ENCODE measurements at regions not wholly inside any gene's neighbourhood (a gene's known extent, or its start where the extent isn't known, plus 50 kb on each side); places are given as distances from the start of the nearest gene placed in this dataset.
"Not testable (repeated sequence)": the region's sequence is repeated elsewhere in the genome, so short reads cannot be mapped to it uniquely, and the experiment has no call there.

DNA sequence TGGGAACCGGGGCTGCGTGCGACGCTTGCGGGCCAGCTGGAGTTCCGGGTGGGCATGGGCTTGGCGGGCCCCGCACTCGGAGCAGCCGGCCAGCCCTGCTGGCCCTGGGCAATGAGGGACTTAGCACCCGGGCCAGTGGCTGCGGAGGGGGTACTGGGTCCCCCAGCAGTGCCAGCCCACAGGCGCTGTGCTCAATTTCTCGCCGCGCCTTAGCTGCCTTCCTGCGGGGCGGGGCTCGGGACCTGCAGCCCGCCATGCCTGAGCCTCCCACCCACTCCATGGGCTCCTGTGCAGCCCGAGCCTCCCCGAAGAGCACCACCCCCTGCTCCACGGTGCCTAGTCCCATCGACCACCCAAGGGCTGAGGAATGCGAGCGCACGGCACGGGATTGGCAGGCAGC is 63.8 kb downstream of the PLXNA1 start:
- DNase-seq (ENCODE audit: low spot score), result not testable (repeated sequence)

DNA sequence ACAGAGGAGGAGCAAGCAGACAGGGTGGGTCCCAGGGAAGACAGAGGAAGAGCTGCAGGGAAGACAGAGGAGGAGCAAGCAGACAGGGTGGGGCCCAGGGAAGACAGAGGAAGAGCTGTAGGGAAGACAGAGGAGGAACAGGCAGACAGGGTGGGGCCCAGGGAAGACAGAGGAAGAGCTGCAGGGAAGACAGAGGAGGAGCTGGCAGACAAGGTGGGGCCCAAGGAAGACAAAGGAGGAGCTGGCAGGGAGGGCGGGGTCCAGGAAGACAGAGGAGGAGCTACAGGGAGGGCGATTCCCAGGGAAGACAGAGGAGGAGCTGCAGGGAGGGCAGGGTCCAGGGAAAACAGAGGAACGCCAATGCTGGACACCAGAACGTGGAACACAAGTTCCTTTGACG is 66.5 kb downstream of the PLXNA1 start:
- DNase-seq (ENCODE audit: low spot score), result no peak

DNA sequence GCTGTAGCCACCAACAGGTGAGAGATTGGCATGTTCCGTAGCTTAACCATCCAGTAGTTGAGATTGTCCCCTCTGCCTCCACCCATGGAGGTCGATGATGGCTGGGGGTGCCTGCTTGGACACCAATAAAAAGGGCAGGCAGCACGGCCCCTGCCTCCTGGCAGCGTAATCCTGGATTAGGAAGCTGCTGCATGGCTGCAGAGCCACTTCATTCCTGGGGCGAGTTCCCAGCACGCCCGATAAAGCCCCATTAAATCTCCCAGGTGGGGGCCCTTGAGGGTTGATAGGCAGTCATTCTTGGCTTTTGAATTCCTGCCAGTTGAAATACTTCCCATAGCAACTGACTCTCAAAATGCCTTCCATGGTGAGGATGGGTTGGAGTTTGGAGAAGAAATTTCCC is 67.8 kb downstream of the PLXNA1 start:
- DNase-seq (ENCODE audit: low spot score), result no peak

DNA sequence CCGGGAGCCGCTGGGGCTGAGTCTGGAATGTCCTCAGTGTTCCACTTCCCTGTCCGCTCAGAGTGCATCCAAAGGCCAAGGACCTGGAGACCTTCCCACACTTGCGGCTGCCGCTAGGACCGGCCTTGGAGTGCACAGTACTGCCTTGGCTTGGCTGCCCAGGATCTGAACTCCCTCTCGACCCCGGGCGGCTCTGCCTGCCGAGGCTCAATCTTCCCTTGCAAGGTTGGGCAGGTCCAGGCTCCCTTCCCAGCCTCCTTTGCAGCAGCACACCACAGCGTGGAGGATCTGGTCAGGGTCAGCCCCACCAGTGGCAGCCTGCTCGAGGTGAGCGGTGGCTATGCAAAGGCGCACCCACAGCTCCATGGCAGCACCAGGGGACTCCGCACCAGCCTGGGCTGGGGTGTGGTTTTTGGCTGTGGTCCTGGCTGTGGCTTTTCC is 69.2 kb downstream of the PLXNA1 start:
- no peak for DNase-seq (ENCODE audit: low spot score)

DNA sequence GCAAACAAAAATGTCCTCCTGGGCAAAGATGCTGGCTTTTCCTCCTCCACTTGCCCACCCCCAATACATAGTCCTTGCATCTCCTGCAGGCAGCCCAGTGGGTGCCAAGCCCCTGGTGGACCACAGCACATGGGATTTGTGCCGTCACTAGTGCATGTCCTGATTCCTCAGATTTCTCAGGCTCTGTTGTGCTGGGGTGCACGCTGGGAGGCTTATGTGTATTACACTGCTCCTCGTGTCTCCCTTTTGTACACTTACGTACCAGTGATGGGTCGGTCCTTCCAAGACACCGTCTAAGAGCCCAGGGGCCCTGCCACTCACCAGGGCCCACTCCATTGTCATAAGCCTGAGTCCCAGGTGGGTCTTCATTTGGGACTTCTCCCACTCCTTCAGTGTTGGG is 70.1 kb downstream of the PLXNA1 start:
- DNase-seq (ENCODE audit: low spot score), result no peak

DNA sequence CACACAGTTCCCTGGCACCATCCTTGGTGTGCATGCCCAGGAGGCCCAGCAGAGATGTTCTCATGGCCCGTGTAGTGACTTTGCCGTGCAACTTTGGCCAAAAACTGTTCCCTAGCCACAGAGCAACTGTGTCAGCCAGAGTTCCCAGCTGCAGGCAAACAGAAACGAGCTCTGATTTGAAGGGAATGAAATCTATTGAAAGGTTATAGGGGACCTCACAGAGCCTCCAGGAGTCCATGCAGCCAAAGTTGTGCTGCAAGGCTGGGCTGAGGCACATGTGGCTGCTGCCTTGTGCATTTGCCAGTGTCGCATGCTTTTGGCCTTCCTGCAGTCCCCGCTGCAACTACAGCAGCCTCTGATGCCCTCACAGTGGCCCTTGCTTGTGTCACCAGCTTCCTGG is 70.5 kb downstream of the PLXNA1 start:
- DNase-seq (ENCODE audit: low spot score), result no peak

DNA sequence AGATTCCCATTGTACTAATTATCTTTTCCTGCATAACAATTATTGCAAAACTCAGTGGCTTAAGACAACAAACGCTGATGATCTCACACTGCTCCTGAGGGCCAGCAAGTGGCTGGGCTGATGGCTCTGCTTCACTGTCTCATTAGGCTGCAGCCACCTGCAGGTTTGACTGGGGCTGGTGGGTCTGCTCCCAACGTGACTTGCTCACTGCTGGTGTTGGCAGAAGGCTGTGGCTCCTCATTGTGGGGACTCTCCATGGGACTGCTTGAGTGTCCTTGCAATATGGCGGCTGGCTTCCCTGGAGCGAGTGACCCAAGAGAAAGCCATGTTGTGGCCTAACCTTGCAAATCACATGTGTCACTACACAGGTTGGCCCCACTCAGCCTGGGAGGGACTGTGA is 71.1 kb downstream of the PLXNA1 start:
- no peak for DNase-seq (ENCODE audit: low spot score)

DNA sequence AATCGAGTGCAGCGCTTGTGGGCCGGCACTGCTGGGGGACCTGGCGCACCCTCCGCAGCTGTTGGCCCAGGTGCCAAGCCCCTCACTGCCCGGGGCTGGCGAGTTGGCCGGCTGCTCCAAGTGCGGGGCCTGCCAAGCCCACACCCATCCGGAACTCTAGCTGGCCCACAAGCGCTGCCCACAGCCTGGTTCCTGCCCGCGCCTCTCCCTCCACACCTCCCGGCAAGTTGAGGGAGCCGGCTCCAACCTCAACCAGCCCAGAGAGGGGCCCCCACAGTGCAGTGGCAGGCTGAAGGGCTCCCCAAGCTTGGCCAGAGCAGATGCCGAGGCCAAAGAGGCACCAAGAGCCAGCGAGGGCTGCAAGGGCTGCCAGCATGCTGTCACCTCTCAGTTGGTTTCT is 73.4 kb downstream of the PLXNA1 start:
- DNase-seq (ENCODE audit: low spot score), result no peak

DNA sequence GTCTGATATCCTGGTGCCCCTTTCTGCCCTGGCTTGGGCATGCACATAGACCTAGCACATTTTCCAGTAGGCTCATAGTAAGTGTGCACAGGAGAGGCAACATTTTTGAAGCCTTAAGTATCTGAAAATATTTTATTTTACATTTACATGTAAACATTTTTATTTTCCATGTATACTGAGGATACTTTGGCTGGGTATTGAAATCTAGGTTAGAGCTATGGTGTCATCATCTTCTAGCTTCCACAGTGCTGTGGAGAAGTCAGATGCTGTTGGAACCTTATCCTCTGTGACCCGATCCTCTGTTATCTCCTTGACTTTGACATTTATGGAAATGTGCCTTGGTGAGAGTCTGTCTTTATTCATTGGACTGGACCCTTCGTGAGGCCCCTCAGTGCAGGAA is 74.1 kb downstream of the PLXNA1 start:
- no peak for DNase-seq (ENCODE audit: low spot score)

DNA sequence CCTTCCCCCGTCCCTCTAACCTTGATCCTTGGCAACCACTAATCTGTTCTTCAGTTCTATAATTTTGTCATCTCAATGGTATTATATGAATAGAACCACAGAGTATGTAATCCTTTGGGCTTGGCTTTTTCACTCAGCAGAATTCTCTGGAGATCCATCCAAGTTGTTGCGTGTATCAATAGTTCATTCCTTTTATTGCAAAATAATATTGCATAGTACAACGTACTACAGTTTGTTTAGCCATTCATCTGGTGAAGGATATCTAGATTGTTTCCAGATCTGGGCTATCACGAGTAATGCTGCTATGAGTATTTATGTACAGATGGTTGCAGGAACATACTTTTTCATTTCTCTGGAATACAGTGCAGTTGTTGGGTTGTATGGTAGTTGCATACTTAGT is 76.2 kb downstream of the PLXNA1 start:
- no peak for DNase-seq (ENCODE audit: low spot score)

DNA sequence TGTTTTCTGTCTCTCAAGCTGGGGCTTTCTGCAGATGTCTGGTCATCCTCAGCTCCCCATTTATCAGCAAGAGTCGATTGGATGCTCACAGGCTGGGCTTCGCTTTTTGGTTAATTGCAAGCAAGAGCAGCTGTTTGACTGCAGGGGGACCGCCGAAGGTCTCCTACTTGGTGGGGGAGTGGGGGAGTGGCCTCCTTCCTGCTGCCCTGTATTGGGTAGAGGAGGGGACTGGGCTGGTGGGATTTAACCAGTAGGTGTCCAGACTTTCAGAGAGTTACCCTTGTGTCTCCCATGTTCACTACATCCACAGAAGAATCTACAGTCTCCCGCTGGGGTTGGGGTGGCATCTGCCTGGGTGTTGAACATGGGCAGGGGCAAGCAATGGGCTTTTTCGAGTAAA is 78.7 kb downstream of the PLXNA1 start:
- DNase-seq (ENCODE audit: low spot score), result no peak

DNA sequence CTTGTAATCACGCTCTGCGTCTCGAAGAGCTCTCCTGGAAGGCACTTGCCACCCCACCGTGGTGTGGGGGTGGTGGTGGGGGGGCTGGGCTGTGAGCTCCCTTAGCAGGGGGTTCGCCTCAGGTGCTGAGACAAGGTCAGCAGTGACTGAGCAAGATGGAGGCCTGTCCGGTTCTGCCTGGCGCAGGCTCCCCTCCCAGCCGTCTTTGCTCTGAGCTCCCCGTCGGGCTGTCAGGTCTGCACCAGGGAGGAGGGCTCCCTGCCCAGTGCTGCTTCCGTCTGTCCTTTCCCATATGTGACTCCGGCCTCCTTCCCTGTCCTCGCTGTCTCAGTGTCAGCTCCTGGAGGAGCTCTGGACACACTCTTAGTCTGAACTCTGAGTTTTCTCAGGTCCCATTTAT is 80.0 kb downstream of the PLXNA1 start:
- DNase-seq (ENCODE audit: low spot score), result no peak

DNA sequence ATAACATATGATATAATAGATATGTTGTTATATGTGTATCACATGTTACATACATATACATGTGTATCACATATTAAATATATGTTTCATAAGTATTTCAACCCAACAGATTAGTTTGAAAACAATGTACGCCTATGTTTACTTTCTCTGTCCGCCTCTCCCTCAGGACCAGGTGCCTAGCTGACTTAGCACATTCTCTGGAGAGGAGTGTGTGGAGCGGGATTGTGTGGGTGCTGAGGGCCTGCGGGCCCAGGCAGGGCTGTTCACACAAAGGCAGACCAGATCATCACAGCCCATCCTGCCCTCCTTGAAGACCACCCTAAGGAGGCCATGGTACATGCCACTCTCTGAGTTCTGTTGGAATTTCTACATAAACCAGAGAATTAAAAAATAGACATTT is 81.0 kb downstream of the PLXNA1 start:
- DNase-seq (ENCODE audit: low spot score), result no peak

DNA sequence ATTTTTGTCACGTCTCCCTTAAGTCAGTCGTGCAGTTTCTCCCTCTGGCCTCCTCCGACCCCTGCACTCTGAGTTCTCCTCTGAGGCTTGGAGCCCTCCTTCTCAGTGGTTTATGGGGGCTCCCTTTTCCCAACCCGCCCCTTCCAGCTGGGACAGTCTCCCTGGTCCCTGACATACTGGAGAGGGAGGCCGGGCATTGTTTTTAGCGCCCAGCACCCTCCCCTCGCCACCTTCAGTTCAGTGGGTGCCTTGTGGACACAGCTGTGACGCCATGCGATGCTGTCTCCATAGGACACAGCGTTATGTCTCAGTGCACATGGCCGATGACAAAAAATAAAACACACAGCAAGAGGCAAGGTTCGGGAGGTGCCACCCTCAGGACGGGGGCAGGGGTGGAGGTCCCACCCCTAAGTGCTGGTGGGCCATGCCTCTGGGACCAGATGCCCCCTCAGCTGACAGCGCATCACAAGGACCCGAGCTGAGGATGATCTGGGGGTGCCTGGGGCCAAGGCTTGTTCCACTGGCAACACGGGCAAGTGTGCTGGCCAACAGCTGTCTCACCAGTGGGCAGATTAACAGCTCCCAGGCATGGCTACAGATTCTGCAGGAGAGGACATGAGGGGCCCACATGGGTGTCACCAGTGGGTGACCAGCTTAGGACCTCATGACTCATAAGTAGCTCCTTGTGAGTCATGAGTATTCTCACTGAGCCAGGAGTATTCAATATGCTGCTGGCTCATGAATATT is 81.6 kb downstream of the PLXNA1 start:
- DNase-seq (ENCODE audit: low spot score), result no peak

DNA sequence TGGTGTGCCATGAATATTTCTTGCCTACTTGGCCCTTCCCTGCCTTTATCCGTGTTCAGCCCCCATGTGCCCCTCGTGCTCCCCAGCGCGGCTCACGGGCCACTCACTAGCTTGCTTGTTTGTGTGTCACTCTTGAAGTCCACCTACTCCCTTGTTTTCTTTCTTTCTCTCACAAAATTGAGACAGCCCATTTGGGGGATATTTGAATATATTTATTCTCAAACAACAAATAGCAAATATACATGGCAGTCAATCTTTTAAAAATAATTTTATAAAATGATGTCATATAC is 82.2 kb downstream of the PLXNA1 start:
- no peak for DNase-seq (ENCODE audit: low spot score)

DNA sequence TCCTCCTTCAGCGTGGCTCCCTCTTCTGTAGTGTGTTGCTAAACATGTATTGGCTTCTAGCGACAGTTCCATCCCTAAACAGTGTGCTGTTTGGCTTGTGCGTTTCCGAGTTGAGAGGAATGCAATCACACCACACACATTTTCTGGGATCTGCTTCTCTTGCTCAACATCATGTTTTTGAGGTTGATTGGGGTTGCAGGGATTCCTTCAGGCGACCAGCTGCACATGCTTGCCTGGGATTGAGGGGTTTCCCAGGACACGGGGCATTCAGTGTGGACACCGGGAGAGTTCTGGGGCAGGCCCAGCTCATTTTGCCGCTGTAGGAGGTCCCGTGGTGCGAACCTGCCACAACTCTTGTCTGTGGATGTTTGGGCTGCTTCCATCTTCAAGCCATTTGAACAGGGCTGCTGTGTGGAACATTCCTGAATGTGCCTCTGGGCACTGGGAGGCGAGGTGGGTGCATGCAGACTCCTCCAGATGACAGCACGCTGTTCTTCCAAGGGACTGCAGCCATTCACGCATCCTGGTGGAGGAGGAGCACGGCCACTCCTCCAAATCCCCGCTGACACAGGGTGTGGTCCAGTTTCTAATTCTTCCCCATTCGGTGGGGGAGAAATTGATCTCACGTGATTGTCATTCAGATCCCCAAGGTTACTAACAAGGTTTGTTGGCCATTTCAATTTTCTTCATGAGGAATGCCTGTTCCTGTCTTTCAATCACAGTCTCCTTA is 82.8 kb downstream of the PLXNA1 start:
- peak; percentile 25 for DNase-seq (ENCODE audit: low spot score)

DNA sequence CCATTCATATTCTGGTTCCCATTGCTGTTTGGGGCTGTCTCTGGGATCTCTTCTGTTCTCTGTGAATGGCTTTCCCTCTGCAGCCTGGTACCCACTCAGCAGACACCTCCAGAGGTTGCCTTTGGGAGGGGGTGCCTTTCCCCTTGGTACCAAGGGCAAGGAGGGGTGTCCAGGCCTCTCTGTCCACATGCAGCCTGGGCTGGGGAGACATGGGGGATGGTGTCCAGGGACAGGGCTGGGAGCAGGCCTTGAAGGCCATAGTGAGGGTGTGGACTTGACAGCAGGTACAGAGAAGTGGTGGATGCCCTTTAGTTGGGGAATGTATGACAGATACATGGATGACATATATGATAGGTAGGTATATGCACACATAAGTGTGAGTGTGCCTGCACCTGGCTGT is 83.7 kb downstream of the PLXNA1 start:
- no peak for DNase-seq (ENCODE audit: low spot score)

DNA sequence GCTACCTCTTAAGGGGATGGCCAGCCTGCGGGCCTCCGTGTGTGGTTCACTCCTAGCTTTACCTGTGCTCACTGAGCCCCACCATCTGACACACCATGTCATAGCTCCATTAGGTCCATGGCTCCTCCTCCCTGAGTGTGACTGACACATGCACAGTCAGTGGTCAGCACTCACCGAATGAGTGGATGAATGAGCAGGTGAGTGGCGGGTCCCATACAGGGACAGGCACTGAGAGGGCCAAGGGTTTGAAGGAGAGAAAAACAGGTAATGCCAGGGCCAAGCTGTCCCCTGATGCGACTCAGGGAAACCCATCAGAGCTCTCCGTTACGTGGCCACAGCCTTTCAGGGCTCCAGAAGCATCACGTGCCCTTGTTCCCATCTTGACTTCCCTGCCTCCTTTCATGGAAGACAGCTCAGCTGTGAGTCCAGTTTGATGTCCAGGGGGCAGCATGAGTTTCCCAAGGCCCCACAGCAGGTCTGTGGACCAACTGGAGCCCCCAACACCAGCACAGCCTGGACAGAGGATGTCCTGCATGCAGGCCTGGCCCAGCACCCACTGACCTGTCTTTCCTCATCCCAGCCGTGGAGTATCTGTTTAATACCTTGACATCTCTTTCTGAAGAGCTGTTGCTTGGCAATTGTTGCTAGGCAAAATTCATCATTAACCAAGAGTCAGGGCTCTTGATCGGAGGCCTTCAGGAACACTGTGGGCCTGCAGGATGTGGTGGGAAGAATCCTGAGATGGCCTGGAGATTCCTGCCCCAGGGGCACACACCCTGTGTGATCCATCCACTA is 84.4 kb downstream of the PLXNA1 start:
- DNase-seq (ENCODE audit: low spot score), result no peak

DNA sequence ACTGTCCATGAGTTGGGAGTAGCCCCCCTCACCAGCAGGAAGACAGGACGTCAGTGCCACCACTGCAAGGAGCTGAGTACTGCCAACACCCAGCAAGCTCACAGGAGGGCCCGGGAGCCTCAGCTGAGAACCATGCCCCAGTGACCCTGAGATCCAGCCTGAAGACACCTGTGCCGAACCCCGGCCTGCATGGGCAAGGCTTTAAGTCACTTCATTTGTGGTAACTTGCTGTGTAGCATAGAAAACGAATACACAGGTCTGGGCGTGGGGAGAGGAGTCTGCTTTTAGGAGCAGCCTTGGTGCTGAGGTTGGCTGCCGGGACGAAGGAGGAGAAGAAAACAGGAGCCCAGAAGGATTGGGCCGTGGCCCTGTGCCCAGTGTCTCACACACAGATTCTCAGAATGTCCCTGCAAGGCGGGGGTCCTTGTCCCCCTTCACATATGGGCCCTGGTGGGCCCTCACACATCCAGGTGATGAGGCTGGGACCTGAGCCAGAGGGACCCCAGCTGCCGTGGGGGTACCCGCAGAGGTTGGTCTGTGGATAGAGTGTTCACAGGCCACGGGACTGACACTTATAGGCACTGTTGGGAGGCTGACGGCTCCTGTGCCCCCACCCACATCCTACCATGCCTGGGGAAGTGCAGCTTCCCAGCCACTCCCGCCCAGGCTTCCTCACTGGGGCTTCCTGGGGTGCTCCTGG is 85.3 kb downstream of the PLXNA1 start:
- no peak for DNase-seq (ENCODE audit: low spot score)

DNA sequence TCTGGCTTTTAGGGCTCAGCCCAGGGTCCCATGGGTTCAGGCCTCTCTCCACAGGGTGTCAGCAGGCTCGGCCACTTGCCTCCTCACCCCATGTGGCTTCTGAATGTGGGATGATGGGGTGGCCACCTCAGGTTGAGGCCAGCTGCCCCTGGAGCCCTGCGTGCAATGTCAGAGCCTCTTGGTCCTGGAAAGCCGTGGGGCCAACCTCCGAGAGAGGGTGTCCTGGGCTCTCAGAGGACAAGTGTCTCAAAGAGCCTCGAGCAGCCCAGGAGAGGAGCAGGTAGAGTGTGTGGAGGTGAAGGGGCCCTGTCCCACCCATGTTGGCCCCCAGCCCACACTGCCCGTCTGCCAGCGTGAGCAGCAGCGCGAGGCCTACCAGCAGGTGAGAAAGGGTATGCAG is 86.0 kb downstream of the PLXNA1 start:
- no peak for DNase-seq (ENCODE audit: low spot score)

DNA sequence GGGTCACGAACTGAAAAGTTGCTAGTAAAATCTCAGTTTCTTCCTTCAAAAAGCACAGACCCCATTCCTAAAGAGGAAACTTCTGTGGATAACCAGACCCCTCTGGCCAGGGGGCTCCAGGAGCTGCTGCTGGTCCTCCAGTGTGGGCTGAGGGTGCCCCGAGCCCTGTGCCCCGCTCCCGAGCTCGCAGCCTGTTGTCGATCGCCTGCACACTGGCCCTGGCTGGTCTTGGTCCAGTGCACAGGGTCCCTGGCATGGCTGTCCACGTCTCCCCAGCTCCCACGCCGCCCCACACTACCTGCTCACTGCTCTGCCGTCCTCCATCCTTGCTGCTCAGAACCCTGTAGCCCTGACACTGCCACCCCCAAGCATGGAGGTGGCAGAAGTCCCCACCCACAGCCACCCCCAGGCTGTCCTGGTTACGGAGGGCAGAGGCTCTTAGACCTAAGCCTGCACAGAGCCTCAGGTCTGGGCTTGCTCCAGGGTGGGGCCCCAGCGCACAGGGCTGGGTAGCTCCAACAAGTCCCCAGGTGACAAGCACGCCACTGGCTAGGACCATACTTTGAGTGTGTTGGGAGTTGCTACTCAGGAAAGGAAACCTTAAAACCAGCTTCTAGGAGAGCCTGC is 87.0 kb downstream of the PLXNA1 start:
- no peak for DNase-seq (ENCODE audit: low spot score)

DNA sequence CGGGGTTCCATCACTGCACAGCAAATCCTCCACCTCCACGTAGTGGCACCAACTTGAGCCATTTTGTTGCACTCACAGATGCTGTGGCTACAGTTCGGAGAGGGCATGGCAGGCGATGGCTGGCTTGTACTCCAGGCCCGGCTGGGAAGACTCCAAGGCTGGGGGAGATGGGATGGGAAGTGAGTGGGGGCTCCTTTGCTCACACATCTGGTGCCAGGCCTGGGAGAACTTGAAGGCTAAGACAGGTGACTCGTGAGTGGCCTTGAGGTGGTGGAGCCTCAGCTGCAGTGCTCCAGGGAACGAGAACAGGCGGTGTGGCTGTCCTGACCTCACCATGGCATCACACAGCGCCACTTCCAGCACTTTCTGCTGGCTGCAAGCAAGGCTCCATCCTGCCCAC is 87.9 kb downstream of the PLXNA1 start:
- DNase-seq (ENCODE audit: low spot score), result no peak
